Endothelial cell (in vitro differentiated cells): ENCODE measurements at regions not wholly inside any gene's neighbourhood (a gene's known extent, or its start where the extent isn't known, plus 50 kb on each side); places are given as distances from the start of the nearest gene placed in this dataset.

Source experiments
- DNase-seq: peaks from one replicate; pipeline ENCODE4 v3.0.0; 2021; ENCODE audit warnings: low spot score
- H3K27ac Mint-ChIP-seq: one replicate; pipeline ENCODE4 v1.8.0; 2021; ENCODE audit warnings: mixed read lengths, inconsistent platforms; ENCODE audit not compliant: unreplicated experiment
- H3K27me3 Mint-ChIP-seq: one replicate; pipeline ENCODE4 v1.8.0; 2021; ENCODE audit warnings: mild to moderate bottlenecking, moderate library complexity, mixed read lengths, inconsistent platforms; ENCODE audit not compliant: unreplicated experiment
- H3K36me3 Mint-ChIP-seq: one replicate; pipeline ENCODE4 v1.8.0; 2021; ENCODE audit warnings: mild to moderate bottlenecking, low read depth, mixed read lengths, inconsistent platforms; ENCODE audit not compliant: unreplicated experiment
- H3K4me1 Mint-ChIP-seq: one replicate; pipeline ENCODE4 v1.8.0; 2021; ENCODE audit warnings: mild to moderate bottlenecking, mixed read lengths, inconsistent platforms; ENCODE audit not compliant: unreplicated experiment
- H3K4me3 Mint-ChIP-seq: one replicate; pipeline ENCODE4 v1.8.0; 2021; ENCODE audit warnings: mild to moderate bottlenecking, mixed read lengths, inconsistent platforms; ENCODE audit not compliant: unreplicated experiment
- H3K9me3 Mint-ChIP-seq: one replicate; pipeline ENCODE4 v1.8.0; 2021; ENCODE audit warnings: mixed read lengths, inconsistent platforms; ENCODE audit not compliant: unreplicated experiment
- CTCF ChIP-seq: fragments of 200-600 bp; sonication (generic); IDR thresholded peaks from one replicate; pipeline ENCODE4 v1.5.0; 2021; ENCODE audit warnings: antibody characterized with exemption; ENCODE audit not compliant: unreplicated experiment

GRCh38 chr3:7999384-7999783 lies 502.2 kb upstream of the LMCD1 start:
- Mint-ChIP-seq H3K4me3 (no peak overlapping the region), H3K27me3 (peaks cover 2% of the 10 kb centered on the region), H3K9me3 (no peaks in the 10 kb centered on the region), H3K27ac (no peak overlapping the region), H3K4me1 (no peaks in the 10 kb centered on the region), H3K36me3 (no peaks in the 10 kb centered on the region)
- no peak for TF ChIP-seq CTCF
- no peak for DNase-seq

- Mint-ChIP-seq H3K9me3 (no peaks in the 10 kb centered on the region), H3K27me3 (peaks cover 2% of the 10 kb centered on the region), H3K27ac (no peak overlapping the region), H3K4me3 (no peak overlapping the region), H3K4me1 (no peaks in the 10 kb centered on the region), H3K36me3 (no peaks in the 10 kb centered on the region)
- TF ChIP-seq CTCF, result no peak
- DNase-seq, result no peak
Measured at GRCh38 chr3:8001307-8001706, 500.3 kb upstream of the LMCD1 start.

GRCh38 chr3:8001712-8002111 lies 499.9 kb upstream of the LMCD1 start:
- no peaks in the 10 kb centered on the region for H3K9me3 Mint-ChIP-seq
- H3K27me3 Mint-ChIP-seq, result peaks cover 2% of the 10 kb centered on the region
- H3K27ac Mint-ChIP-seq, result no peak overlapping the region
- H3K4me3 Mint-ChIP-seq, result no peak overlapping the region
- no peak for DNase-seq
- no peaks in the 10 kb centered on the region for H3K4me1 Mint-ChIP-seq
- TF ChIP-seq CTCF, result no peak
- no peaks in the 10 kb centered on the region for H3K36me3 Mint-ChIP-seq

GRCh38 chr3:8011902-8012301 lies 489.7 kb upstream of the LMCD1 start:
- Mint-ChIP-seq H3K4me3 (no peak overlapping the region), H3K27me3 (peaks cover 4% of the 10 kb centered on the region), H3K9me3 (peaks cover 3% of the 10 kb centered on the region), H3K36me3 (no peaks in the 10 kb centered on the region), H3K4me1 (no peaks in the 10 kb centered on the region), H3K27ac (no peak overlapping the region)
- TF ChIP-seq CTCF, result no peak
- DNase-seq, result no peak

GRCh38 chr3:8020047-8020841 lies 481.4 kb upstream of the LMCD1 start:
- Mint-ChIP-seq H3K4me3 (no peak overlapping the region), H3K27ac (no peak overlapping the region), H3K9me3 (peaks cover 3% of the 10 kb centered on the region), H3K4me1 (no peaks in the 10 kb centered on the region), H3K27me3 (peaks cover 4% of the 10 kb centered on the region), H3K36me3 (no peaks in the 10 kb centered on the region)
- no peak for DNase-seq
- TF ChIP-seq CTCF, result no peak
